ENCODE measurements at regions not wholly inside any gene's neighbourhood (a gene's known extent, or its start where the extent isn't known, plus 50 kb on each side); places are given as distances from the start of the nearest gene placed in this dataset.
"Not testable (repeated sequence)": the region's sequence is repeated elsewhere in the genome, so short reads cannot be mapped to it uniquely, and the experiment has no call there.

DNA sequence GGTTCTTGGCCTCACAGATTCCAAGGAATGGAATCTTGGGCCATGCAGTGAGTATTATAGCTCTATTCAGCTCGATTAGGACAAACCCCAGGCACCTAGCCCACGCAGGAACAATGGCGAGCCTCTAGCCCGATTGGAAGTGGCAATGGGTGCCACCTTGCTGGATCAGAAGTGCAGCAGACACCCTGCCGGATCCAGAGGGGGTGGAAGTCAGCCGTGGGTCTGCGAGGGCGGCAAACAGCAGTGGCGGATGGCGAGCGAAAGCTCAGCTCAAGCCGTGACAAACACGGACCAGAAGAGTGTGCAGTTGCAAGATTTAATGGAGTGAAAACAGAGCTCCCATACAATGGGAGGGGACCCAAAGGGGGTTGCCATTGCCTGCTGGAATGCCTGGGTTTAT lies 539.8 kb downstream of the MAGEB5 start:
- not testable (repeated sequence) for TF ChIP-seq YY1 (IDR thresholded peaks at IDR 0.05; ENCODE audit: insufficient read depth, insufficient read length); SUZ12 (IDR thresholded peaks at IDR 0.05; ENCODE audit: extremely low read depth, insufficient read depth, insufficient read length); ZNF274 (IDR thresholded peaks at IDR 0.05; ENCODE audit: low read depth, low read length)

Data from NT2/D1 (cell line).